ENCODE measurements at regions not wholly inside any gene's neighbourhood (a gene's known extent, or its start where the extent isn't known, plus 50 kb on each side); places are given as distances from the start of the nearest gene placed in this dataset.

- no peaks in the 10 kb centered on the region for H3K36me3 ChIP-seq
- TF ChIP-seq Cebpa-rat (IDR thresholded peaks at IDR 0.05) = no peak
- no peak overlapping the region for H3K4me3 ChIP-seq
- H3K4me1 ChIP-seq = no peaks in the 10 kb centered on the region
- H3K9me3 ChIP-seq (replicated peaks in 1 of 11) = peaks cover 0 to 8% (median 0%) of the 10 kb centered on the region in 11 experiments; a peak in 2 of 22 replicates
- H3K27ac ChIP-seq = no peak overlapping the region
- H3K9ac ChIP-seq = no peak overlapping the region
- H3K4me2 ChIP-seq = no peak overlapping the region
- peaks cover 0 to 10% (median 0%) of the 10 kb centered on the region in 11 experiments; a peak in 2 of 22 replicates for H3K27me3 ChIP-seq
- no peaks in the 10 kb centered on the region for H4K20me1 ChIP-seq
Measured at GRCh38 chr13:58097831-58098230, 466.3 kb downstream of the PCDH17 start.

GRCh38 chr13:58119351-58119750 lies 487.8 kb downstream of the PCDH17 start:
- H3K27me3 ChIP-seq = no peaks in the 10 kb centered on the region
- no peak overlapping the region for H3K27ac ChIP-seq
- no peak overlapping the region for H3K4me3 ChIP-seq
- no peaks in the 10 kb centered on the region for H3K9me3 ChIP-seq (replicated peaks in 1 of 11)
- no peak overlapping the region for H3K9ac ChIP-seq
- H3K36me3 ChIP-seq = no peaks in the 10 kb centered on the region
- H3K4me1 ChIP-seq = no peaks in the 10 kb centered on the region
- TF ChIP-seq Cebpa-rat (IDR thresholded peaks at IDR 0.05) = no peak
- no peak overlapping the region for H3K4me2 ChIP-seq
- H4K20me1 ChIP-seq = no peaks in the 10 kb centered on the region

GRCh38 chr13:58119804-58120203 lies 488.3 kb downstream of the PCDH17 start:
- Histone ChIP-seq H3K4me1 (no peaks in the 10 kb centered on the region), H3K9ac (no peak overlapping the region), H3K27me3 (no peaks in the 10 kb centered on the region), H3K9me3 (replicated peaks in 1 of 11) (no peaks in the 10 kb centered on the region), H4K20me1 (no peaks in the 10 kb centered on the region), H3K4me3 (no peak overlapping the region), H3K4me2 (no peak overlapping the region), H3K27ac (no peak overlapping the region), H3K36me3 (no peaks in the 10 kb centered on the region)
- TF ChIP-seq Cebpa-rat (IDR thresholded peaks at IDR 0.05) = no peak

GRCh38 chr13:58126496-58126895 lies 495.0 kb downstream of the PCDH17 start:
- Histone ChIP-seq H3K4me3 (no peak overlapping the region), H3K9ac (no peak overlapping the region), H3K27ac (no peak overlapping the region), H3K4me1 (no peaks in the 10 kb centered on the region), H3K9me3 (replicated peaks in 1 of 11) (peaks cover 0 to 10% (median 6%) of the 10 kb centered on the region in 11 experiments; a peak in 7 of 22 replicates), H3K27me3 (no peaks in the 10 kb centered on the region), H3K4me2 (no peak overlapping the region), H3K36me3 (no peaks in the 10 kb centered on the region), H4K20me1 (no peaks in the 10 kb centered on the region)
- no peak for TF ChIP-seq Cebpa-rat (IDR thresholded peaks at IDR 0.05)

GRCh38 chr13:58134012-58134411 lies 502.5 kb downstream of the PCDH17 start:
- Histone ChIP-seq H4K20me1 (no peaks in the 10 kb centered on the region), H3K27ac (no peak overlapping the region), H3K9me3 (replicated peaks in 1 of 11) (peaks cover 0 to 20% (median 10%) of the 10 kb centered on the region in 11 experiments; a peak in 10 of 22 replicates), H3K4me1 (no peaks in the 10 kb centered on the region), H3K27me3 (no peaks in the 10 kb centered on the region), H3K4me2 (no peak overlapping the region), H3K36me3 (no peaks in the 10 kb centered on the region), H3K4me3 (no peak overlapping the region), H3K9ac (no peak overlapping the region)
- TF ChIP-seq Cebpa-rat (IDR thresholded peaks at IDR 0.05) = no peak

GRCh38 chr13:58134525-58134924 lies 503.0 kb downstream of the PCDH17 start:
- Histone ChIP-seq H3K27ac (no peak overlapping the region), H4K20me1 (no peaks in the 10 kb centered on the region), H3K9me3 (replicated peaks in 1 of 11) (peaks cover 0 to 20% (median 10%) of the 10 kb centered on the region in 11 experiments; a peak in 10 of 22 replicates), H3K36me3 (no peaks in the 10 kb centered on the region), H3K4me2 (no peak overlapping the region), H3K4me1 (no peaks in the 10 kb centered on the region), H3K4me3 (no peak overlapping the region), H3K27me3 (no peaks in the 10 kb centered on the region), H3K9ac (no peak overlapping the region)
- TF ChIP-seq Cebpa-rat (IDR thresholded peaks at IDR 0.05) = no peak

GRCh38 chr13:58142952-58143351 lies 511.4 kb downstream of the PCDH17 start:
- Histone ChIP-seq H3K4me1 (no peaks in the 10 kb centered on the region), H4K20me1 (no peaks in the 10 kb centered on the region), H3K4me3 (no peak overlapping the region), H3K4me2 (no peak overlapping the region), H3K9ac (no peak overlapping the region), H3K36me3 (no peaks in the 10 kb centered on the region), H3K9me3 (replicated peaks in 1 of 11) (peaks cover 0 to 8% (median 0%) of the 10 kb centered on the region in 11 experiments; a peak in 1 of 22 replicates), H3K27ac (no peak overlapping the region), H3K27me3 (no peaks in the 10 kb centered on the region)
- TF ChIP-seq Cebpa-rat (IDR thresholded peaks at IDR 0.05) = no peak

GRCh38 chr13:58144616-58145015 lies 513.1 kb downstream of the PCDH17 start:
- TF ChIP-seq Cebpa-rat (IDR thresholded peaks at IDR 0.05) = no peak
- H3K4me1 ChIP-seq = no peaks in the 10 kb centered on the region
- H3K4me3 ChIP-seq = no peak overlapping the region
- no peak overlapping the region for H3K27ac ChIP-seq
- no peaks in the 10 kb centered on the region for H4K20me1 ChIP-seq
- H3K9me3 ChIP-seq (replicated peaks in 1 of 11) = peaks cover 0 to 8% (median 0%) of the 10 kb centered on the region in 11 experiments; a peak in 1 of 22 replicates
- H3K36me3 ChIP-seq = no peaks in the 10 kb centered on the region
- no peaks in the 10 kb centered on the region for H3K27me3 ChIP-seq
- H3K9ac ChIP-seq = no peak overlapping the region
- H3K4me2 ChIP-seq = no peak overlapping the region

- no peak overlapping the region for H3K9ac ChIP-seq
- no peaks in the 10 kb centered on the region for H3K9me3 ChIP-seq (replicated peaks in 1 of 11)
- no peak overlapping the region for H3K27ac ChIP-seq
- H3K4me1 ChIP-seq = no peaks in the 10 kb centered on the region
- H4K20me1 ChIP-seq = no peaks in the 10 kb centered on the region
- no peak overlapping the region for H3K4me3 ChIP-seq
- H3K4me2 ChIP-seq = no peak overlapping the region
- no peaks in the 10 kb centered on the region for H3K36me3 ChIP-seq
- no peak for TF ChIP-seq Cebpa-rat (IDR thresholded peaks at IDR 0.05)
- H3K27me3 ChIP-seq = no peaks in the 10 kb centered on the region
Measured at GRCh38 chr13:58151452-58151851, 519.9 kb downstream of the PCDH17 start.

- no peaks in the 10 kb centered on the region for H4K20me1 ChIP-seq
- TF ChIP-seq Cebpa-rat (IDR thresholded peaks at IDR 0.05) = no peak
- no peaks in the 10 kb centered on the region for H3K27me3 ChIP-seq
Measured at GRCh38 chr13:58160980-58161379, 529.4 kb downstream of the PCDH17 start.

More at GRCh38 chr13:58160980-58161379, 529.4 kb downstream of the PCDH17 start:
- Histone ChIP-seq H3K27ac (no peak overlapping the region), H3K36me3 (no peaks in the 10 kb centered on the region), H3K9ac (no peak overlapping the region), H3K9me3 (replicated peaks in 1 of 11) (no peaks in the 10 kb centered on the region), H3K4me3 (no peak overlapping the region), H3K4me1 (no peaks in the 10 kb centered on the region), H3K4me2 (no peak overlapping the region)

Measured in BLaER1 treated with 17β-estradiol and CSF1 and Interleukin-3, amounts not matched to agents 10 nM and 100 nM (cell line).